ENCODE measurements at regions not wholly inside any gene's neighbourhood (a gene's known extent, or its start where the extent isn't known, plus 50 kb on each side); places are given as distances from the start of the nearest gene placed in this dataset.

DNA sequence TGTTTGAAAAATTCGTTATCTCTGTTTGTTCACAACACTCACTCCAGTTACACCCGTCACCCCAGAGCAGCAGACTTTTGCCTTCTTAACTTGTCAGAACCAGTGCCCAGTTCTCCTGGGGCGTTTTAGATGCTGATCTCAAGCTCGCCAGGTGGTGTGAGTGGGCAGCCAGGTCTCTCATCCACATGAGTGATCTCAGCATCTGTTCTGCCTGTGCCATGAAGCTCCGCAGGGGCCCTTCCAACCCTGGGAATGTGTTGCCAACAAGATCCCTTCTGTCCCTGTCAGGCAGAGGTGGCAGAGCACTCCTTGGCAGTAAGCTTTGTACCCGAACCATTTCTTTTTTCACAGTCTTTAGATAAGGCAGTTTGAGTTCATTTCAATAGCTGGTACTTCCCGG is 896.5 kb downstream of the UQCRFS1 start:
- TF ChIP-seq, protein P1, sequence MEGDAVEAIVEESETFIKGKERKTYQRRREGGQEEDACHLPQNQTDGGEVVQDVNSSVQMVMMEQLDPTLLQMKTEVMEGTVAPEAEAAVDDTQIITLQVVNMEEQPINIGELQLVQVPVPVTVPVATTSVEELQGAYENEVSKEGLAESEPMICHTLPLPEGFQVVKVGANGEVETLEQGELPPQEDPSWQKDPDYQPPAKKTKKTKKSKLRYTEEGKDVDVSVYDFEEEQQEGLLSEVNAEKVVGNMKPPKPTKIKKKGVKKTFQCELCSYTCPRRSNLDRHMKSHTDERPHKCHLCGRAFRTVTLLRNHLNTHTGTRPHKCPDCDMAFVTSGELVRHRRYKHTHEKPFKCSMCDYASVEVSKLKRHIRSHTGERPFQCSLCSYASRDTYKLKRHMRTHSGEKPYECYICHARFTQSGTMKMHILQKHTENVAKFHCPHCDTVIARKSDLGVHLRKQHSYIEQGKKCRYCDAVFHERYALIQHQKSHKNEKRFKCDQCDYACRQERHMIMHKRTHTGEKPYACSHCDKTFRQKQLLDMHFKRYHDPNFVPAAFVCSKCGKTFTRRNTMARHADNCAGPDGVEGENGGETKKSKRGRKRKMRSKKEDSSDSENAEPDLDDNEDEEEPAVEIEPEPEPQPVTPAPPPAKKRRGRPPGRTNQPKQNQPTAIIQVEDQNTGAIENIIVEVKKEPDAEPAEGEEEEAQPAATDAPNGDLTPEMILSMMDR (IDR thresholded peaks at IDR 0.05; ENCODE audit: unreplicated experiment) = no peak
- H3K4me1 Mint-ChIP-seq (ENCODE audit: low read depth, unreplicated experiment) = no peaks in the 10 kb centered on the region
- CTCF ChIA-PET = no interaction called here

DNA sequence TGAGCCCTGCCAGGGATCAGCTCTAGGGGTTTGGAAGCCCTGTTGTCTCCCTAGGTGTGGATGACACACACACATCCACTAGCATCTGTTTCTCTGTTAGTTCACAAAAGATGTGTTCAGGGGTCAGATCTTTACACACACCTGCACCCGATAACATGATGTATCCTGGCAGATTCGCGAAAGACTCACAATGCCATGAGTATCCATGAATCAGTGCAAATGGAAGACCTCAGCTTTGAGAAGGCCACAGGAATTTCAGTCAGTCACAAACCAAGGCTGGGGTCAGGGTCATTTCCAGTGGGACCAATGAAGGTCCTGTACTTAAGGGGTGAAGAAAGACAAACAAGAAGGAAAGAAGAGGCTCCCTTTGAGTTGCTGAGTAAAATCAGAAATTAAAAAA is 898.2 kb downstream of the UQCRFS1 start:
- BruUV-seq (replicated peaks) = no TSS peak
- CTCF ChIA-PET = no interaction called here
- Mint-ChIP-seq H3K9me3 (ENCODE audit: low read depth, unreplicated experiment) (no peaks in the 10 kb centered on the region), H3K36me3 (ENCODE audit: insufficient read depth, unreplicated experiment) (no peaks in the 10 kb centered on the region), H3K27me3 (ENCODE audit: unreplicated experiment) (no peaks in the 10 kb centered on the region), H3K4me3 (ENCODE audit: low read depth, unreplicated experiment) (no peak overlapping the region), H3K27ac (ENCODE audit: unreplicated experiment) (no peak overlapping the region), H3K4me1 (ENCODE audit: low read depth, unreplicated experiment) (no peaks in the 10 kb centered on the region)
- intact Hi-C loops (cut with micrococcal nuclease; ENCODE audit: unreplicated experiment) = no loop called here
- TF ChIP-seq, protein P1 (IDR thresholded peaks at IDR 0.05; ENCODE audit: unreplicated experiment) = no peak
- no peak for DNase-seq

More for the DNA sequence above, 896.5 kb downstream of the UQCRFS1 start:
- H3K9me3 Mint-ChIP-seq (ENCODE audit: low read depth, unreplicated experiment) = no peaks in the 10 kb centered on the region
- no peaks in the 10 kb centered on the region for H3K36me3 Mint-ChIP-seq (ENCODE audit: insufficient read depth, unreplicated experiment)
- no peak for DNase-seq
- no peaks in the 10 kb centered on the region for H3K27me3 Mint-ChIP-seq (ENCODE audit: unreplicated experiment)
- BruUV-seq (replicated peaks) = no TSS peak
- H3K27ac Mint-ChIP-seq (ENCODE audit: unreplicated experiment) = no peak overlapping the region
- no peak overlapping the region for H3K4me3 Mint-ChIP-seq (ENCODE audit: low read depth, unreplicated experiment)
- intact Hi-C loops (cut with micrococcal nuclease; ENCODE audit: unreplicated experiment) = no loop called here

DNA sequence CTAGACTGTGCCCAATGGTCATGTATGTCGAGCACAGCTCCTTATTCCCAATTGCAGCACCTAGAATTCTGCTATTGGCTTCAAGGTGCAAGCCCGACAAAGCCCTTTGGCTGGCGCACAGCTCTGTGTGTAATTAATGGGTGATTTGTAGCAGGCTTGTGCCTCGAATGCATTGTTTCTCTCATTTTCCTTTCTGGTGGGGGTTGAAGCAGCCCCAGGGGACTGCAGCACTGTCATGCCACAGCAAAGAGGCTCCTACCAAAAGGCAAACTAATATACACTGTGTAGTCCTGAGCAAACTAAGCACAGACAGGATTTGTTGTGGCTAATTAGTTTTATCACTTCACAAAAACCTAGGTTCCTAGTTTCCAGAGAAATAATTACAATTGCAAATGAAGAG is 898.7 kb downstream of the UQCRFS1 start:
- DNase-seq = no peak
- no peak overlapping the region for H3K4me3 Mint-ChIP-seq (ENCODE audit: low read depth, unreplicated experiment)
- TF ChIP-seq, protein P1 (IDR thresholded peaks at IDR 0.05; ENCODE audit: unreplicated experiment) = no peak
- BruUV-seq (replicated peaks) = no TSS peak
- CTCF ChIA-PET = no interaction called here
- H3K27me3 Mint-ChIP-seq (ENCODE audit: unreplicated experiment) = no peaks in the 10 kb centered on the region
- H3K4me1 Mint-ChIP-seq (ENCODE audit: low read depth, unreplicated experiment) = no peaks in the 10 kb centered on the region
- no peaks in the 10 kb centered on the region for H3K9me3 Mint-ChIP-seq (ENCODE audit: low read depth, unreplicated experiment)
- H3K36me3 Mint-ChIP-seq (ENCODE audit: insufficient read depth, unreplicated experiment) = no peaks in the 10 kb centered on the region
- intact Hi-C loops (cut with micrococcal nuclease; ENCODE audit: unreplicated experiment) = no loop called here
- H3K27ac Mint-ChIP-seq (ENCODE audit: unreplicated experiment) = no peak overlapping the region

DNA sequence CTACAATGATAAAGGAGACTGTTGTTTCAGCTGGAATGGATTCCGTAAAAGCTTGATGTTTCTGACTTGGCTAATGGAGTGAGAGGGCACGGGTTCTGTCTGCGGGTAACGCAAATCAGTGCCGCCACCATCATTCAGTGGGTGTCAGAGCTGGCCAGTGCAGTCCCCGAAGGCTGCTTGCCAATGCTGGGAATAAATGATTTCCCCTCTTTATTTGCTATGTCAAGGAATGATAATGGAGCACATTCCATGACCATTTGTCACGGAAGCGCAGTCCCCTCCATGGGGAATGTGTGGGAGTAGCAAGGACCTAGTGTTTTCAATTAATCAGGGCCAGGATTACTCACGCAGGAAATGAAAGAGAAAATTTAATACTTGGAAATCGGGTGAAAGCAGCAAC is 899.3 kb downstream of the UQCRFS1 start:
- Mint-ChIP-seq H3K4me3 (ENCODE audit: low read depth, unreplicated experiment) (no peak overlapping the region), H3K36me3 (ENCODE audit: insufficient read depth, unreplicated experiment) (no peaks in the 10 kb centered on the region), H3K27me3 (ENCODE audit: unreplicated experiment) (no peaks in the 10 kb centered on the region), H3K27ac (ENCODE audit: unreplicated experiment) (no peak overlapping the region), H3K4me1 (ENCODE audit: low read depth, unreplicated experiment) (no peaks in the 10 kb centered on the region), H3K9me3 (ENCODE audit: low read depth, unreplicated experiment) (no peaks in the 10 kb centered on the region)
- intact Hi-C loops (cut with micrococcal nuclease; ENCODE audit: unreplicated experiment) = no loop called here
- TF ChIP-seq, protein P1 (IDR thresholded peaks at IDR 0.05; ENCODE audit: unreplicated experiment) = no peak
- DNase-seq = no peak
- BruUV-seq (replicated peaks) = no TSS peak
- CTCF ChIA-PET = no interaction called here

Measured in Calu3 (cell line).